GM23338 (cell line): ENCODE measurements at regions not wholly inside any gene's neighbourhood (a gene's known extent, or its start where the extent isn't known, plus 50 kb on each side); places are given as distances from the start of the nearest gene placed in this dataset.

Experiments used
- ATAC-seq: fragments of 200-7000 bp; cut with Tn5 transposase; 3 replicates; pipeline ENCODE4 v1.9.1; 2020
- DNase-seq: peaks from one replicate; pipeline ENCODE4 v3.0.0-alpha.2; 2015; ENCODE audit warnings: low spot score
- H2AFZ ChIP-seq: fragments of 200-600 bp; sonication (generic); 2 replicates; pipeline ENCODE4 v1.8.0; 2016; ENCODE audit warnings: antibody characterized with exemption, mild to moderate bottlenecking, moderate library complexity
- H3F3A ChIP-seq: fragments of 200-600 bp; sonication (generic); replicated peaks from 2 replicates; pipeline ENCODE4 v1.8.0; 2017; ENCODE audit warnings: antibody characterized with exemption, mixed run types, low read depth
- H3K27ac ChIP-seq: fragments of 200-600 bp; sonication (generic); 2 replicates; pipeline ENCODE4 v1.6.1; 2016; ENCODE audit warnings: low read depth
- H3K27me3 ChIP-seq: fragments of 200-600 bp; sonication (generic); 2 replicates; pipeline ENCODE4 v1.8.0; 2016; ENCODE audit warnings: mild to moderate bottlenecking, mixed run types, moderate library complexity; ENCODE audit not compliant: insufficient read depth
- H3K36me3 ChIP-seq: fragments of 200-600 bp; sonication (generic); 2 replicates; pipeline ENCODE4 v1.8.0; 2016; ENCODE audit warnings: mild to moderate bottlenecking; ENCODE audit not compliant: insufficient read depth
- H3K4me1 ChIP-seq: fragments of 200-600 bp; sonication (generic); 2 replicates; pipeline ENCODE4 v1.8.0; 2016; ENCODE audit warnings: mild to moderate bottlenecking, moderate library complexity; ENCODE audit not compliant: insufficient read depth
- H3K4me2 ChIP-seq: fragments of 200-600 bp; sonication (generic); 2 replicates; pipeline ENCODE4 v1.7.1; 2017; ENCODE audit warnings: mixed run types
- H3K4me3 ChIP-seq: fragments of 200-600 bp; sonication (generic); 2 replicates; pipeline ENCODE4 v1.6.1; 2016; ENCODE audit warnings: mixed run types
- H3K79me2 ChIP-seq: fragments of 200-600 bp; sonication (generic); replicated peaks from 2 replicates; pipeline ENCODE4 v1.8.0; 2017; ENCODE audit warnings: mild to moderate bottlenecking; ENCODE audit not compliant: insufficient read depth
- H3K9me2 ChIP-seq: fragments of 200-600 bp; sonication (generic); 2 replicates; pipeline ENCODE4 v1.8.0; 2017; ENCODE audit not compliant: insufficient read depth
- H4K20me1 ChIP-seq: fragments of 200-600 bp; sonication (generic); replicated peaks from 2 replicates; pipeline ENCODE4 v1.8.0; 2017; ENCODE audit warnings: mild to moderate bottlenecking; ENCODE audit not compliant: insufficient read depth
- H3K27ac Mint-ChIP-seq: 2 replicates; pipeline ENCODE4 v1.8.0; 2020; ENCODE audit warnings: inconsistent platforms, mild to moderate bottlenecking, moderate library complexity, mixed read lengths
- H3K27me3 Mint-ChIP-seq: 3 replicates; pipeline ENCODE4 v1.8.0; 2022; ENCODE audit warnings: low read depth, mild to moderate bottlenecking, moderate library complexity, mixed read lengths, inconsistent platforms; ENCODE audit not compliant: insufficient read depth, poor library complexity
- H3K36me3 Mint-ChIP-seq: 3 replicates; pipeline ENCODE4 v1.8.0; 2021; ENCODE audit warnings: low read depth, mild to moderate bottlenecking, inconsistent platforms, moderate library complexity, mixed read lengths
- H3K4me1 Mint-ChIP-seq: 3 replicates; pipeline ENCODE4 v1.8.0; 2020; ENCODE audit warnings: mild to moderate bottlenecking, inconsistent platforms, mixed read lengths
- H3K4me3 Mint-ChIP-seq: 3 replicates; pipeline ENCODE4 v1.8.0; 2021; ENCODE audit warnings: moderate library complexity, mild to moderate bottlenecking, inconsistent platforms, mixed read lengths
- H3K9me3 Mint-ChIP-seq: 3 replicates; pipeline ENCODE4 v1.8.0; 2020; ENCODE audit warnings: moderate library complexity, mild to moderate bottlenecking, inconsistent platforms, mixed read lengths
- CREB1 ChIP-seq: fragments of 250-450 bp; sonication (Bioruptor Pico); IDR thresholded peaks from 2 replicates; pipeline ENCODE4 v1.5.0; 2020; ENCODE audit warnings: low read depth, mild to moderate bottlenecking, moderate library complexity
- CTCF ChIP-seq, 2 experiments: fragments of 200-600 bp in 1 of 2; sonication (generic) in 1 of 2; conservative IDR thresholded peaks; 2 replicates each; pipeline versions ENCODE4 v1.5.1 to v1.6.1; 2016 to 2017; ENCODE audit warnings: antibody characterized with exemption in 2 of 2, low read depth in 2 of 2, mild to moderate bottlenecking in 2 of 2, moderate library complexity in 1 of 2
- EZH2 ChIP-seq: fragments of 200-600 bp; sonication (generic); IDR thresholded peaks from one replicate; pipeline ENCODE4 v1.8.0; 2017; ENCODE audit warnings: antibody characterized with exemption, mild to moderate bottlenecking, low read depth; ENCODE audit not compliant: unreplicated experiment
- EZH2phosphoT487 ChIP-seq: fragments of 200-600 bp; sonication (generic); IDR thresholded peaks from one replicate; pipeline ENCODE4 v1.8.1; 2018; ENCODE audit warnings: antibody characterized with exemption; ENCODE audit not compliant: unreplicated experiment
- JUNB ChIP-seq: IDR thresholded peaks from one replicate; pipeline ENCODE4 v1.6.1; 2016; ENCODE audit warnings: antibody characterized with exemption; ENCODE audit not compliant: unreplicated experiment
- NANOG ChIP-seq: IDR thresholded peaks from 2 replicates; pipeline ENCODE4 v1.6.1; 2016; ENCODE audit warnings: antibody characterized with exemption, borderline replicate concordance
- POLR2AphosphoS5 ChIP-seq: IDR thresholded peaks from 2 replicates; pipeline ENCODE4 v1.6.1; 2016; ENCODE audit warnings: antibody characterized with exemption, low read depth
- STAT1 ChIP-seq: IDR thresholded peaks from one replicate; pipeline ENCODE4 v1.6.1; 2016; ENCODE audit warnings: antibody characterized with exemption; ENCODE audit not compliant: unreplicated experiment
- ZNF114 ChIP-seq: fragments of 250-450 bp; sonication (Bioruptor Pico); IDR thresholded peaks from 2 replicates; pipeline ENCODE4 v1.5.0; 2020; ENCODE audit warnings: mild to moderate bottlenecking, moderate library complexity
- ZNF331 ChIP-seq: fragments of 250-450 bp; sonication (Bioruptor Pico); IDR thresholded peaks from 2 replicates; pipeline ENCODE4 v1.5.0; 2020; ENCODE audit warnings: low read depth, mild to moderate bottlenecking, moderate library complexity
- TF ChIP-seq, protein P1 (sequence below): IDR thresholded peaks from one replicate; pipeline ENCODE4 v1.6.1; 2018; ENCODE audit warnings: antibody characterized with exemption; ENCODE audit not compliant: unreplicated experiment
- TF ChIP-seq, protein P2 (sequence below): fragments of 250-450 bp; sonication (Bioruptor Pico); IDR thresholded peaks from 2 replicates; pipeline ENCODE4 v1.5.0; 2020; ENCODE audit warnings: mild to moderate bottlenecking, moderate library complexity
- TF ChIP-seq, protein P3 (sequence below): IDR thresholded peaks from 2 replicates; pipeline ENCODE4 v1.6.1; 2016; ENCODE audit warnings: antibody characterized with exemption

- no peaks in the 10 kb centered on the region for H3K9me3 Mint-ChIP-seq
- H3K27me3 ChIP-seq, result no peaks in the 10 kb centered on the region
- H2AFZ ChIP-seq, result no peak overlapping the region
- no peaks in the 10 kb centered on the region for H3K4me1 Mint-ChIP-seq
- ATAC-seq (no peak), DNase-seq (no peak)
- no peaks in the 10 kb centered on the region for H3K36me3 ChIP-seq
- no peaks in the 10 kb centered on the region for H3K4me1 ChIP-seq
- H3K4me3 ChIP-seq, result no peak overlapping the region
- no peaks in the 10 kb centered on the region for H4K20me1 ChIP-seq
- H3K27ac ChIP-seq, result no peak overlapping the region
- TF ChIP-seq STAT1, result no peak
- no peak for TF ChIP-seq CTCF (conservative IDR thresholded peaks at IDR 0.05; ENCODE audit: low read depth in 2 of 2)
- no peak for TF ChIP-seq EZH2
- TF ChIP-seq, protein P1, sequence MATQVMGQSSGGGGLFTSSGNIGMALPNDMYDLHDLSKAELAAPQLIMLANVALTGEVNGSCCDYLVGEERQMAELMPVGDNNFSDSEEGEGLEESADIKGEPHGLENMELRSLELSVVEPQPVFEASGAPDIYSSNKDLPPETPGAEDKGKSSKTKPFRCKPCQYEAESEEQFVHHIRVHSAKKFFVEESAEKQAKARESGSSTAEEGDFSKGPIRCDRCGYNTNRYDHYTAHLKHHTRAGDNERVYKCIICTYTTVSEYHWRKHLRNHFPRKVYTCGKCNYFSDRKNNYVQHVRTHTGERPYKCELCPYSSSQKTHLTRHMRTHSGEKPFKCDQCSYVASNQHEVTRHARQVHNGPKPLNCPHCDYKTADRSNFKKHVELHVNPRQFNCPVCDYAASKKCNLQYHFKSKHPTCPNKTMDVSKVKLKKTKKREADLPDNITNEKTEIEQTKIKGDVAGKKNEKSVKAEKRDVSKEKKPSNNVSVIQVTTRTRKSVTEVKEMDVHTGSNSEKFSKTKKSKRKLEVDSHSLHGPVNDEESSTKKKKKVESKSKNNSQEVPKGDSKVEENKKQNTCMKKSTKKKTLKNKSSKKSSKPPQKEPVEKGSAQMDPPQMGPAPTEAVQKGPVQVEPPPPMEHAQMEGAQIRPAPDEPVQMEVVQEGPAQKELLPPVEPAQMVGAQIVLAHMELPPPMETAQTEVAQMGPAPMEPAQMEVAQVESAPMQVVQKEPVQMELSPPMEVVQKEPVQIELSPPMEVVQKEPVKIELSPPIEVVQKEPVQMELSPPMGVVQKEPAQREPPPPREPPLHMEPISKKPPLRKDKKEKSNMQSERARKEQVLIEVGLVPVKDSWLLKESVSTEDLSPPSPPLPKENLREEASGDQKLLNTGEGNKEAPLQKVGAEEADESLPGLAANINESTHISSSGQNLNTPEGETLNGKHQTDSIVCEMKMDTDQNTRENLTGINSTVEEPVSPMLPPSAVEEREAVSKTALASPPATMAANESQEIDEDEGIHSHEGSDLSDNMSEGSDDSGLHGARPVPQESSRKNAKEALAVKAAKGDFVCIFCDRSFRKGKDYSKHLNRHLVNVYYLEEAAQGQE, result no peak
- no peak for TF ChIP-seq JUNB
- TF ChIP-seq NANOG, result no peak
- no peak for TF ChIP-seq POLR2AphosphoS5
- TF ChIP-seq, protein P2, sequence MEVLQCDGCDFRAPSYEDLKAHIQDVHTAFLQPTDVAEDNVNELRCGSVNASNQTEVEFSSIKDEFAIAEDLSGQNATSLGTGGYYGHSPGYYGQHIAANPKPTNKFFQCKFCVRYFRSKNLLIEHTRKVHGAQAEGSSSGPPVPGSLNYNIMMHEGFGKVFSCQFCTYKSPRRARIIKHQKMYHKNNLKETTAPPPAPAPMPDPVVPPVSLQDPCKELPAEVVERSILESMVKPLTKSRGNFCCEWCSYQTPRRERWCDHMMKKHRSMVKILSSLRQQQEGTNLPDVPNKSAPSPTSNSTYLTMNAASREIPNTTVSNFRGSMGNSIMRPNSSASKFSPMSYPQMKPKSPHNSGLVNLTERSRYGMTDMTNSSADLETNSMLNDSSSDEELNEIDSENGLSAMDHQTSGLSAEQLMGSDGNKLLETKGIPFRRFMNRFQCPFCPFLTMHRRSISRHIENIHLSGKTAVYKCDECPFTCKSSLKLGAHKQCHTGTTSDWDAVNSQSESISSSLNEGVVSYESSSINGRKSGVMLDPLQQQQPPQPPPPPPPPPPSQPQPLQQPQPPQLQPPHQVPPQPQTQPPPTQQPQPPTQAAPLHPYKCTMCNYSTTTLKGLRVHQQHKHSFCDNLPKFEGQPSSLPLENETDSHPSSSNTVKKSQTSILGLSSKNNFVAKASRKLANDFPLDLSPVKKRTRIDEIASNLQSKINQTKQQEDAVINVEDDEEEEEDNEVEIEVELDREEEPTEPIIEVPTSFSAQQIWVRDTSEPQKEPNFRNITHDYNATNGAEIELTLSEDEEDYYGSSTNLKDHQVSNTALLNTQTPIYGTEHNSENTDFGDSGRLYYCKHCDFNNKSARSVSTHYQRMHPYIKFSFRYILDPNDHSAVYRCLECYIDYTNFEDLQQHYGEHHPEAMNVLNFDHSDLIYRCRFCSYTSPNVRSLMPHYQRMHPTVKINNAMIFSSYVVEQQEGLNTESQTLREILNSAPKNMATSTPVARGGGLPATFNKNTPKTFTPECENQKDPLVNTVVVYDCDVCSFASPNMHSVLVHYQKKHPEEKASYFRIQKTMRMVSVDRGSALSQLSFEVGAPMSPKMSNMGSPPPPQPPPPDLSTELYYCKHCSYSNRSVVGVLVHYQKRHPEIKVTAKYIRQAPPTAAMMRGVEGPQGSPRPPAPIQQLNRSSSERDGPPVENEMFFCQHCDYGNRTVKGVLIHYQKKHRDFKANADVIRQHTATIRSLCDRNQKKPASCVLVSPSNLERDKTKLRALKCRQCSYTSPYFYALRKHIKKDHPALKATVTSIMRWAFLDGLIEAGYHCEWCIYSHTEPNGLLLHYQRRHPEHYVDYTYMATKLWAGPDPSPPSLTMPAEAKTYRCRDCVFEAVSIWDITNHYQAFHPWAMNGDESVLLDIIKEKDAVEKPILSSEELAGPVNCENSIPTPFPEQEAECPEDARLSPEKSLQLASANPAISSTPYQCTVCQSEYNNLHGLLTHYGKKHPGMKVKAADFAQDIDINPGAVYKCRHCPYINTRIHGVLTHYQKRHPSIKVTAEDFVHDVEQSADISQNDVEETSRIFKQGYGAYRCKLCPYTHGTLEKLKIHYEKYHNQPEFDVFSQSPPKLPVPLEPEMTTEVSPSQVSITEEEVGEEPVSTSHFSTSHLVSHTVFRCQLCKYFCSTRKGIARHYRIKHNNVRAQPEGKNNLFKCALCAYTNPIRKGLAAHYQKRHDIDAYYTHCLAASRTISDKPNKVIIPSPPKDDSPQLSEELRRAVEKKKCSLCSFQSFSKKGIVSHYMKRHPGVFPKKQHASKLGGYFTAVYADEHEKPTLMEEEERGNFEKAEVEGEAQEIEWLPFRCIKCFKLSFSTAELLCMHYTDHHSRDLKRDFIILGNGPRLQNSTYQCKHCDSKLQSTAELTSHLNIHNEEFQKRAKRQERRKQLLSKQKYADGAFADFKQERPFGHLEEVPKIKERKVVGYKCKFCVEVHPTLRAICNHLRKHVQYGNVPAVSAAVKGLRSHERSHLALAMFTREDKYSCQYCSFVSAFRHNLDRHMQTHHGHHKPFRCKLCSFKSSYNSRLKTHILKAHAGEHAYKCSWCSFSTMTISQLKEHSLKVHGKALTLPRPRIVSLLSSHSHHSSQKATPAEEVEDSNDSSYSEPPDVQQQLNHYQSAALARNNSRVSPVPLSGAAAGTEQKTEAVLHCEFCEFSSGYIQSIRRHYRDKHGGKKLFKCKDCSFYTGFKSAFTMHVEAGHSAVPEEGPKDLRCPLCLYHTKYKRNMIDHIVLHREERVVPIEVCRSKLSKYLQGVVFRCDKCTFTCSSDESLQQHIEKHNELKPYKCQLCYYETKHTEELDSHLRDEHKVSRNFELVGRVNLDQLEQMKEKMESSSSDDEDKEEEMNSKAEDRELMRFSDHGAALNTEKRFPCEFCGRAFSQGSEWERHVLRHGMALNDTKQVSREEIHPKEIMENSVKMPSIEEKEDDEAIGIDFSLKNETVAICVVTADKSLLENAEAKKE (CRISPR knock-in tag), result no peak
- no peak for TF ChIP-seq ZNF114 (CRISPR knock-in tag)
- TF ChIP-seq EZH2phosphoT487, result no peak
- no peak for TF ChIP-seq CREB1
- no peak for TF ChIP-seq ZNF331 (CRISPR knock-in tag)
- TF ChIP-seq, protein P3, sequence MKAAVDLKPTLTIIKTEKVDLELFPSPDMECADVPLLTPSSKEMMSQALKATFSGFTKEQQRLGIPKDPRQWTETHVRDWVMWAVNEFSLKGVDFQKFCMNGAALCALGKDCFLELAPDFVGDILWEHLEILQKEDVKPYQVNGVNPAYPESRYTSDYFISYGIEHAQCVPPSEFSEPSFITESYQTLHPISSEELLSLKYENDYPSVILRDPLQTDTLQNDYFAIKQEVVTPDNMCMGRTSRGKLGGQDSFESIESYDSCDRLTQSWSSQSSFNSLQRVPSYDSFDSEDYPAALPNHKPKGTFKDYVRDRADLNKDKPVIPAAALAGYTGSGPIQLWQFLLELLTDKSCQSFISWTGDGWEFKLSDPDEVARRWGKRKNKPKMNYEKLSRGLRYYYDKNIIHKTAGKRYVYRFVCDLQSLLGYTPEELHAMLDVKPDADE, result no peak
- no peaks in the 10 kb centered on the region for H3K27me3 Mint-ChIP-seq
- H3K4me2 ChIP-seq, result no peak overlapping the region
- H3K36me3 Mint-ChIP-seq, result no peaks in the 10 kb centered on the region
- no peaks in the 10 kb centered on the region for H3F3A ChIP-seq
- peaks cover 4% of the 10 kb centered on the region; the same call in 1 of the 2 replicates for H3K9me2 ChIP-seq
- no peak overlapping the region for H3K27ac Mint-ChIP-seq
- H3K4me3 Mint-ChIP-seq, result no peak overlapping the region
- H3K79me2 ChIP-seq, result no peaks in the 10 kb centered on the region
Measured at GRCh38 chr3:46145147-46145546, 63.0 kb downstream of the CCR1 start.
